ENCODE measurements at regions not wholly inside any gene's neighbourhood (a gene's known extent, or its start where the extent isn't known, plus 50 kb on each side); places are given as distances from the start of the nearest gene placed in this dataset.

- no peaks in the 10 kb centered on the region for H3K9me3 ChIP-seq (replicated peaks; ENCODE audit: control insufficient read depth, low read depth, low read length)
- H3K4me3 ChIP-seq (ENCODE audit: low read length): no peak overlapping the region
- WGBS (ENCODE audit: insufficient coverage): 76% methylated on average over 4 of the region's 4 CpGs
- no peak overlapping the region for H3K27ac ChIP-seq (ENCODE audit: low read length)
- DNase-seq: no peak
- no peaks in the 10 kb centered on the region for H3K36me3 ChIP-seq (ENCODE audit: control insufficient read depth, insufficient read depth, low read length)
- no peaks in the 10 kb centered on the region for H3K27me3 ChIP-seq (ENCODE audit: control insufficient read depth, insufficient read depth, low read length)
- H3K4me1 ChIP-seq (ENCODE audit: control insufficient read depth, insufficient read depth, low read length): peaks cover 11% of the 10 kb centered on the region
These were observed 168.4 kb upstream of the NCKAP5 start for GRCh38 chr2:133736674-133737073.

- H3K27ac ChIP-seq (ENCODE audit: low read length): no peak overlapping the region
- 60% methylated on average over 1 of the region's 2 CpGs for WGBS (ENCODE audit: insufficient coverage)
- H3K36me3 ChIP-seq (ENCODE audit: control insufficient read depth, insufficient read depth, low read length): no peaks in the 10 kb centered on the region
- DNase-seq: no peak
- no peaks in the 10 kb centered on the region for H3K27me3 ChIP-seq (ENCODE audit: control insufficient read depth, insufficient read depth, low read length)
- no peak overlapping the region for H3K4me3 ChIP-seq (ENCODE audit: low read length)
- H3K9me3 ChIP-seq (replicated peaks; ENCODE audit: control insufficient read depth, low read depth, low read length): no peaks in the 10 kb centered on the region
- peaks cover 11% of the 10 kb centered on the region for H3K4me1 ChIP-seq (ENCODE audit: control insufficient read depth, insufficient read depth, low read length)
These were observed 169.2 kb upstream of the NCKAP5 start for GRCh38 chr2:133737242-133737993.

DNA sequence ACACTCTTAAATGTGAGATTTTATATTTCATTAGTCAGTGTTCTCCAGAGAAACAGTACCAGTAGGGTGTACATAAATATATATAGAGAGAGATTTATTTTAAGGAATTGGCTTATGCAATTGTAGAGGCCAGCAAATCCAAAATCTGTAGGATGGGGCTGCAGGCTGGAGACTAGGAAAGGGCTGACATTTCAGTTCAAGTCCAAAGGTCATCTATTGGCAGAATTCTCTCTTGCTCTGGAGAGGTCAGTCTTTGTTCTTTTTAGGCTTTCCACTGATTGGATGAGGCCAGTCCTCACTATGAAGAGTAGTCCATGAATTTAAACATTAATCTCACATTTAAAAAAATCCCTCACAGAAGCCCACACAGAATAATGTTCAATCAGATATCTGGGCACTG is 170.8 kb upstream of the NCKAP5 start:
- H3K4me3 ChIP-seq (ENCODE audit: low read length): no peak overlapping the region
- no peaks in the 10 kb centered on the region for H3K36me3 ChIP-seq (ENCODE audit: control insufficient read depth, insufficient read depth, low read length)
- H3K27ac ChIP-seq (ENCODE audit: low read length): no peak overlapping the region
- no peaks in the 10 kb centered on the region for H3K9me3 ChIP-seq (replicated peaks; ENCODE audit: control insufficient read depth, low read depth, low read length)
- no peaks in the 10 kb centered on the region for H3K27me3 ChIP-seq (ENCODE audit: control insufficient read depth, insufficient read depth, low read length)
- peaks cover 11% of the 10 kb centered on the region for H3K4me1 ChIP-seq (ENCODE audit: control insufficient read depth, insufficient read depth, low read length)
- DNase-seq: no peak

DNA sequence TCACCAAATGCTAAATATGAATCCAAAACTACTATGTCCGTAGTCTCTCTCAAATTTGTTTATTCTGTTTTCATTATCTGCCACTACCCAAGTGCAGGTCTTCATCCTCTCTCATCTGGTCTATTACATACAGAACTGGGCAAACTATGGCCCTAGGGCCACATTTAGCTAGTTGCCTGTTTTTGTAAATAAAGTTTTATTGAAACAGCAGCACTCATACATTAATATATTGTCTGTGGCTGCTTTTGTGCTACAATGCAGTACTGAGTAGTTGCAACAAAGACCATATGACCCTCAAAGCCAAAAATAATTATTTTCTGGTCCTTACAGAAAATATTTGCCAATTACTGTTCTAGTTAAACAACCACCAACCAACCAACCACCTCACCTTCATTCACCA is 172.2 kb upstream of the NCKAP5 start:
- DNase-seq: no peak
- no CpG with 5 or more reads among the region's 1 CpG for WGBS (ENCODE audit: insufficient coverage)

DNA sequence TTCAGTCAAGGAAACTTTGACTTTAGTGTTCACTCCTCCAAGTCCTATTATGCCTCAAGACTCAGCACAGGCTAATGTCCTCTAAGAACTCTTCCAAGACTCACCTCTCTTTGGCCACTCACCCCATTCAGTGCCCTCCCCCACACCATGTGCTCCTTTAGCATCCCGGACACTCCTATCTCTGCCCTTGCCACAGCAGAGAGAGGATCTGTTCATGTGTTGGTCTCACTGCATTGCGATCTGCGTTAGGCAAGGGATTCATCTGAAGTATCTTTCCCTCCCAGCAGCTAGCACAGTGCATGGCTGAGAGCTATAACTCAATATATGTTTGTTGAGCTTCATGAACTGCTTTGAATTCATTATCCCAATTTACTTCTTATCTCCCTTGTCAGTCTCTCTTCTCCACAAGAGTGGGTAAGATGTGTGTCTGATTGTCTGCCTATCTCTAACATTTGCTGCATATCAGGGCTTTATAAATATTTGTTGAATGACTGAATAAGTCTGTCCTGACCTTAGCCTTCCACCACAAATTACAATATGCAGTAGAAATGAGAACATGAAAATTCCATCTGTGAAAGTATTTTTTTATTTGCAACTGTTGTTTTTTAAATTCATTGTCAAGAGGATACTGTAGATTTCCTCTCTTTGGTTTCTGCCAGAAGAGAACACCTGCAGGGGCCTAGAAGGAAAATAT is 179.9 kb upstream of the NCKAP5 start:
- Histone ChIP-seq H3K4me1 (ENCODE audit: control insufficient read depth, insufficient read depth, low read length) (no peaks in the 10 kb centered on the region), H3K36me3 (ENCODE audit: control insufficient read depth, insufficient read depth, low read length) (no peaks in the 10 kb centered on the region), H3K4me3 (ENCODE audit: low read length) (no peak overlapping the region), H3K9me3 (replicated peaks; ENCODE audit: control insufficient read depth, low read depth, low read length) (no peaks in the 10 kb centered on the region), H3K27ac (ENCODE audit: low read length) (no peak overlapping the region), H3K27me3 (ENCODE audit: control insufficient read depth, insufficient read depth, low read length) (no peaks in the 10 kb centered on the region)
- no peak for DNase-seq
- 40% methylated on average over 1 of the region's 3 CpGs for WGBS (ENCODE audit: insufficient coverage)

More for the DNA sequence above, 172.2 kb upstream of the NCKAP5 start:
- peaks cover 3% of the 10 kb centered on the region for H3K4me1 ChIP-seq (ENCODE audit: control insufficient read depth, insufficient read depth, low read length)
- H3K36me3 ChIP-seq (ENCODE audit: control insufficient read depth, insufficient read depth, low read length): no peaks in the 10 kb centered on the region
- H3K4me3 ChIP-seq (ENCODE audit: low read length): no peak overlapping the region
- no peaks in the 10 kb centered on the region for H3K27me3 ChIP-seq (ENCODE audit: control insufficient read depth, insufficient read depth, low read length)
- no peaks in the 10 kb centered on the region for H3K9me3 ChIP-seq (replicated peaks; ENCODE audit: control insufficient read depth, low read depth, low read length)
- H3K27ac ChIP-seq (ENCODE audit: low read length): no peak overlapping the region

GRCh38 chr2:133753665-133754064 is 185.4 kb upstream of the NCKAP5 start:
- peaks cover 6% of the 10 kb centered on the region for H3K4me1 ChIP-seq (ENCODE audit: control insufficient read depth, insufficient read depth, low read length)
- no peak overlapping the region for H3K27ac ChIP-seq (ENCODE audit: low read length)
- no peaks in the 10 kb centered on the region for H3K9me3 ChIP-seq (replicated peaks; ENCODE audit: control insufficient read depth, low read depth, low read length)
- 22% methylated on average over 1 of the region's 2 CpGs for WGBS (ENCODE audit: insufficient coverage)
- DNase-seq: no peak
- H3K27me3 ChIP-seq (ENCODE audit: control insufficient read depth, insufficient read depth, low read length): no peaks in the 10 kb centered on the region
- H3K4me3 ChIP-seq (ENCODE audit: low read length): no peak overlapping the region
- no peaks in the 10 kb centered on the region for H3K36me3 ChIP-seq (ENCODE audit: control insufficient read depth, insufficient read depth, low read length)

DNA sequence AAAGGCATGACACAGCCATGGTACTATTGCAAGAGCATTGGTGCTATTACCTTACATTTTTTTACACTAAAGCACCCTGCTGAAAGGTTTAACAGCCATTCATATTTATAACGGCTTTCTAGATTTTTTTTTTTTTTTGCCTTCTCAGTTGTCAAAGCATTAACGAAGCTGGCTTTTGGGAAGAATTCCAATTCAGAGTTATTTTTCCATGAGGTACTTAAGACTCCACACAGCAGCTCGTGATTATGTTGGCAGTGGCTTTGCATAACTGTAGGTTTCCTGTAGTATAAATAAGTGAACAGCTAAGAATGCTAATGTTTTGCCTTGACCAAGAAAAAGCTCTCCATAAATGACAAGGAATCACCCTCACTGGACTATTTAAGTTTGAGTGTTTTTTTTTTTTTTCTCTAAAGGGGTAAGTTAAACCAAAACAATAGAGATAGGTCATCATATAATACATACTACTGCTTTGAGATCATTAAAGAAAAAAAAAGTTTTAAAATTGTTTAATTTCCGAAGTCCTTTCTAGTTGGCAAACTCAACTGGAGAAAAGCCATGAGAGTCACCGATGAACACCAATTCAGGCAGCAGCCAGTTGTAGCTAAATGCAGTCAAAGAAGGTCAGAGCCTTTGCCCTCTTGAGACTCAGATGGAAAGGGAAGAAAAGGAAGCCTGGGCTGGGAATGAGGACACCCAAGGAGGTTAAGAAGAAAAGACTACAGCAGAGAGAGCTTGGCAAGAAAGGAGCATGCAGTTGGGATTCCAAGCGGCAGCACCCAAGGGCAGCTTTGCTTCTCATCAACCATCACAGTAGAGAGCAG is 187.4 kb upstream of the NCKAP5 start:
- H3K27me3 ChIP-seq (ENCODE audit: control insufficient read depth, insufficient read depth, low read length): no peaks in the 10 kb centered on the region
- H3K4me1 ChIP-seq (ENCODE audit: control insufficient read depth, insufficient read depth, low read length): peaks cover 6% of the 10 kb centered on the region
- H3K4me3 ChIP-seq (ENCODE audit: low read length): no peak overlapping the region
- no peaks in the 10 kb centered on the region for H3K36me3 ChIP-seq (ENCODE audit: control insufficient read depth, insufficient read depth, low read length)
- no peaks in the 10 kb centered on the region for H3K9me3 ChIP-seq (replicated peaks; ENCODE audit: control insufficient read depth, low read depth, low read length)
- 36% methylated on average over 3 of the region's 6 CpGs for WGBS (ENCODE audit: insufficient coverage)
- peak; percentile 97 for DNase-seq
- peak overlapping the region; percentile 53 for H3K27ac ChIP-seq (ENCODE audit: low read length)

DNA sequence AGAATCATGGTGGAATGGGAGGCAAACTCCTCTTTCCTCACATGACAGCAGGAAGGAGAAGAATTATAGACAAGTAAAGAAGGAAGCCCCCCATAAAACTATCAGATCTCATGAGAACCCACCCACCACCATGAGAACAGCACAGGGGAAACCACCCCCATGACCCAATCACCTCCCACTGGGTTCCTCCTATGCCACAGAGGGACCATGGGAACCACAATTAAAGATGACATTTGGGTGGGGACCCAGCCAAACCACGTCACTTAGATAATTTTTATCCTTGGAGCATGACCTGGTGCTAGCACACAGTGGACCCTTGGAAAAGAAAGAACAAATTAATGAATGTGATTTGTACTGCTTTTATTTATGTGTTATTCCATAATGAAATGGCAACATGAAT is 188.6 kb upstream of the NCKAP5 start:
- H3K4me1 ChIP-seq (ENCODE audit: control insufficient read depth, insufficient read depth, low read length): peaks cover 6% of the 10 kb centered on the region
- H3K27ac ChIP-seq (ENCODE audit: low read length): no peak overlapping the region
- no CpG with 5 or more reads among the region's 1 CpG for WGBS (ENCODE audit: insufficient coverage)

DNA sequence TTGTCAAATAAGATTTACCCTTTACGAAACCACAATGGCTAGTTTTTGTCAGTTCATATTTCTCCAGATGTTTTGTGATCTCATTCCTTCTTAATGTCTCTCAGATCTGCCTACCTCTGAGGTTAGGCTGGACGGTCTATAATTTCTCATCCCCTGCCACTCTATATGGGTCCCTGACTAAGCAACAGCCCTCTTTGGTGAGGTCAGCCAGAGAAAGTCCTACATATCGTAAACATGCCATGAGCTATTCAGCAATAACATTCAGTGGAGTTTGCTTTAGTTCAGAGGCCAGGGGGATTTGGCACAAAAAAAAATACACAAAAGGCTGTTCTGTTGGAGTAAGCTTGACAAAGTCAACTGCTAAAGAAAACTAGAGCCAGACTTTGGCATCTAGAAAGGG is 192.1 kb upstream of the NCKAP5 start:
- no peaks in the 10 kb centered on the region for H3K27me3 ChIP-seq (ENCODE audit: control insufficient read depth, insufficient read depth, low read length)
- WGBS (ENCODE audit: insufficient coverage): 33% methylated on average over 2 of the region's 3 CpGs
- peak; percentile 47 for DNase-seq

More for the DNA sequence above, 188.6 kb upstream of the NCKAP5 start:
- no peaks in the 10 kb centered on the region for H3K9me3 ChIP-seq (replicated peaks; ENCODE audit: control insufficient read depth, low read depth, low read length)
- H3K4me3 ChIP-seq (ENCODE audit: low read length): no peak overlapping the region
- H3K36me3 ChIP-seq (ENCODE audit: control insufficient read depth, insufficient read depth, low read length): no peaks in the 10 kb centered on the region
- H3K27me3 ChIP-seq (ENCODE audit: control insufficient read depth, insufficient read depth, low read length): no peaks in the 10 kb centered on the region
- DNase-seq: no peak

GRCh38 chr2:133765658-133766057 is 197.4 kb upstream of the NCKAP5 start:
- H3K9me3 ChIP-seq (replicated peaks; ENCODE audit: control insufficient read depth, low read depth, low read length): no peaks in the 10 kb centered on the region
- H3K4me3 ChIP-seq (ENCODE audit: low read length): no peak overlapping the region
- no peaks in the 10 kb centered on the region for H3K36me3 ChIP-seq (ENCODE audit: control insufficient read depth, insufficient read depth, low read length)
- no peaks in the 10 kb centered on the region for H3K27me3 ChIP-seq (ENCODE audit: control insufficient read depth, insufficient read depth, low read length)
- DNase-seq: peak; percentile 93
- H3K27ac ChIP-seq (ENCODE audit: low read length): no peak overlapping the region
- H3K4me1 ChIP-seq (ENCODE audit: control insufficient read depth, insufficient read depth, low read length): peaks cover 5% of the 10 kb centered on the region
- WGBS (ENCODE audit: insufficient coverage): 27% methylated on average over 2 of the region's 2 CpGs

More for the DNA sequence above, 192.1 kb upstream of the NCKAP5 start:
- no peak overlapping the region for H3K27ac ChIP-seq (ENCODE audit: low read length)
- no peaks in the 10 kb centered on the region for H3K9me3 ChIP-seq (replicated peaks; ENCODE audit: control insufficient read depth, low read depth, low read length)
- H3K36me3 ChIP-seq (ENCODE audit: control insufficient read depth, insufficient read depth, low read length): no peaks in the 10 kb centered on the region
- H3K4me3 ChIP-seq (ENCODE audit: low read length): no peak overlapping the region
- H3K4me1 ChIP-seq (ENCODE audit: control insufficient read depth, insufficient read depth, low read length): peaks cover 6% of the 10 kb centered on the region

Data from muscle of leg (tissue), 3 donors.